ENCODE measurements at regions not wholly inside any gene's neighbourhood (a gene's known extent, or its start where the extent isn't known, plus 50 kb on each side); places are given as distances from the start of the nearest gene placed in this dataset.

DNA sequence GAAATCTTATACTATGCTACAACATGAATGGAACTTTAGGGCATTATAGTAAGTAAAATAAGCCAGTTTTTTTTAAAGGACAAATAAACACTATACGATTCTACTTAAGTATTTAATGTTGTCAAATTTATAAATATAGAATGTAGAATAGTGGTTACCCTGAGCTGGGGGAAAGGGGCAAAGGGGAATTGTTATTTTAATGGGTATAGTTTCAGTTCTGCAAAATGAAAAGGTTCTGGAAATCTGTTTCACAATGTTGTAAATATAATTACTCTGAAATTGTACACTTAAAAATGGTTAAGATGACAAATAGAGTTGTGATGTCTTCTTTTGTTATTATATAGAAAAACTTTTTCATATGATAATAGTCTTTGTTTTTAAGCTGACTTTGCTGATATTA, 366.3 kb downstream of the MRPL39 start:
- TF ChIP-seq POLR2AphosphoS5 (IDR thresholded peaks at IDR 0.05; ENCODE audit: insufficient read depth in 1 of 2, low read depth in 1 of 2) = no peak
- TF ChIP-seq, protein P1, sequence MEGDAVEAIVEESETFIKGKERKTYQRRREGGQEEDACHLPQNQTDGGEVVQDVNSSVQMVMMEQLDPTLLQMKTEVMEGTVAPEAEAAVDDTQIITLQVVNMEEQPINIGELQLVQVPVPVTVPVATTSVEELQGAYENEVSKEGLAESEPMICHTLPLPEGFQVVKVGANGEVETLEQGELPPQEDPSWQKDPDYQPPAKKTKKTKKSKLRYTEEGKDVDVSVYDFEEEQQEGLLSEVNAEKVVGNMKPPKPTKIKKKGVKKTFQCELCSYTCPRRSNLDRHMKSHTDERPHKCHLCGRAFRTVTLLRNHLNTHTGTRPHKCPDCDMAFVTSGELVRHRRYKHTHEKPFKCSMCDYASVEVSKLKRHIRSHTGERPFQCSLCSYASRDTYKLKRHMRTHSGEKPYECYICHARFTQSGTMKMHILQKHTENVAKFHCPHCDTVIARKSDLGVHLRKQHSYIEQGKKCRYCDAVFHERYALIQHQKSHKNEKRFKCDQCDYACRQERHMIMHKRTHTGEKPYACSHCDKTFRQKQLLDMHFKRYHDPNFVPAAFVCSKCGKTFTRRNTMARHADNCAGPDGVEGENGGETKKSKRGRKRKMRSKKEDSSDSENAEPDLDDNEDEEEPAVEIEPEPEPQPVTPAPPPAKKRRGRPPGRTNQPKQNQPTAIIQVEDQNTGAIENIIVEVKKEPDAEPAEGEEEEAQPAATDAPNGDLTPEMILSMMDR (IDR thresholded peaks at IDR 0.05) = no peak

Data from vagina (tissue), 2 donors.